GM23338 (cell line): ENCODE measurements at regions not wholly inside any gene's neighbourhood (a gene's known extent, or its start where the extent isn't known, plus 50 kb on each side); places are given as distances from the start of the nearest gene placed in this dataset.

Experiments
- EZH2 ChIP-seq: fragments of 200-600 bp; sonication (generic); IDR thresholded peaks from one replicate; pipeline ENCODE4 v1.8.0; 2017; ENCODE audit warnings: antibody characterized with exemption, mild to moderate bottlenecking, low read depth; ENCODE audit not compliant: unreplicated experiment
- TF ChIP-seq, protein P1 (sequence below), 2 experiments: fragments of 200-600 bp in 1 of 2; sonication (generic) in 1 of 2; conservative IDR thresholded peaks; 2 replicates each; pipeline versions ENCODE4 v1.5.1 to v1.6.1; 2016 to 2017; ENCODE audit warnings: antibody characterized with exemption in 2 of 2, low read depth in 2 of 2, mild to moderate bottlenecking in 2 of 2, moderate library complexity in 1 of 2

DNA sequence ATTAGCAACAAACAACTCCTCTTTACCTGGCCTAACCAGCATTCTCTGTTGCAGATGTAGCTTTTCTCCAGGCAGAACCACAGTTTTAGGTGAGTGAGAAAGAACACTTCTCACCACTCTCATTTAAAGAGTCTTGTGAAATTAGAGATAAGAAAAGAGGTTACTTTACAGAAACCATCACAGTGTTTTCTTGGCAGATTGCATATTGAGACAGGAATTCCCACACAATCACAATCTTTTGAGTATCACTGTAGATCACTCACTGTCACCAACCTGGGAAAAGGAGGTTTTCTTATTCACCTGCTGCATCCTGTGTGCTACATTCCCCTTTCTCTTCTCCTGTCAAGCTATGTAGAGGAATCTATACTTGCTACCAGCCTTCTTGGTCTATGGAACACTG is 574.6 kb downstream of the SLC4A3 start:
- TF ChIP-seq, protein P1, sequence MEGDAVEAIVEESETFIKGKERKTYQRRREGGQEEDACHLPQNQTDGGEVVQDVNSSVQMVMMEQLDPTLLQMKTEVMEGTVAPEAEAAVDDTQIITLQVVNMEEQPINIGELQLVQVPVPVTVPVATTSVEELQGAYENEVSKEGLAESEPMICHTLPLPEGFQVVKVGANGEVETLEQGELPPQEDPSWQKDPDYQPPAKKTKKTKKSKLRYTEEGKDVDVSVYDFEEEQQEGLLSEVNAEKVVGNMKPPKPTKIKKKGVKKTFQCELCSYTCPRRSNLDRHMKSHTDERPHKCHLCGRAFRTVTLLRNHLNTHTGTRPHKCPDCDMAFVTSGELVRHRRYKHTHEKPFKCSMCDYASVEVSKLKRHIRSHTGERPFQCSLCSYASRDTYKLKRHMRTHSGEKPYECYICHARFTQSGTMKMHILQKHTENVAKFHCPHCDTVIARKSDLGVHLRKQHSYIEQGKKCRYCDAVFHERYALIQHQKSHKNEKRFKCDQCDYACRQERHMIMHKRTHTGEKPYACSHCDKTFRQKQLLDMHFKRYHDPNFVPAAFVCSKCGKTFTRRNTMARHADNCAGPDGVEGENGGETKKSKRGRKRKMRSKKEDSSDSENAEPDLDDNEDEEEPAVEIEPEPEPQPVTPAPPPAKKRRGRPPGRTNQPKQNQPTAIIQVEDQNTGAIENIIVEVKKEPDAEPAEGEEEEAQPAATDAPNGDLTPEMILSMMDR (conservative IDR thresholded peaks at IDR 0.05; ENCODE audit: low read depth in 2 of 2), result no peak
- TF ChIP-seq EZH2, result no peak
